Colonic mucosa (tissue), 4 donors: ENCODE measurements at regions not wholly inside any gene's neighbourhood (a gene's known extent, or its start where the extent isn't known, plus 50 kb on each side); places are given as distances from the start of the nearest gene placed in this dataset.

ENCODE experiments used
- DNase-seq: peaks from one replicate; pipeline ENCODE4 v3.0.0-alpha.2; 2020
- H3K27ac ChIP-seq: fragments of 200-600 bp; one replicate; pipeline ENCODE4 v1.8.0; 2021
- H3K27me3 ChIP-seq: fragments of 200-600 bp; one replicate; pipeline ENCODE4 v1.8.0; 2021
- H3K36me3 ChIP-seq: fragments of 200-600 bp; one replicate; pipeline ENCODE4 v1.8.0; 2021
- H3K4me1 ChIP-seq: fragments of 200-600 bp; one replicate; pipeline ENCODE4 v1.8.0; 2021; ENCODE audit warnings: mild to moderate bottlenecking
- H3K4me3 ChIP-seq: fragments of 200-600 bp; one replicate; pipeline ENCODE4 v1.8.0; 2021
- H3K9ac ChIP-seq, 2 donors: one replicate each; pipeline ENCODE4 v1.7.0; 2013; ENCODE audit warnings: control low read depth in 2 of 2, low read depth in 2 of 2, low read length in 2 of 2
- H3K9me3 ChIP-seq: fragments of 200-600 bp; one replicate; pipeline ENCODE4 v1.8.0; 2021
- CTCF ChIP-seq: fragments of 200-600 bp; IDR thresholded peaks from one replicate; pipeline ENCODE4 v1.8.0; 2022; ENCODE audit warnings: antibody characterized with exemption, mild to moderate bottlenecking
- intact Hi-C: fragments of 100-400 bp; cut with DNase I; formaldehyde crosslinking; loops from one replicate; pipeline ENCODE4 v1.14.1; 2022
- donor health status: healthy.
- donor health status: DM: no; HTN: no; CAD: no.
- donor health status: DM: no; HTN: no; CAD: no.

- H3K27ac ChIP-seq, result no peak overlapping the region
- TF ChIP-seq CTCF, result peak; percentile 90
- no peaks in the 10 kb centered on the region for H3K9me3 ChIP-seq
- no peaks in the 10 kb centered on the region for H3K4me1 ChIP-seq
- intact Hi-C loops, result loop anchor here (10.0 kb wide), 2 partner anchors 270 to 430 kb away; no protein-coding TSS in a partner anchor
- no peak overlapping the region for H3K9ac ChIP-seq
- no peaks in the 10 kb centered on the region for H3K36me3 ChIP-seq
- no peaks in the 10 kb centered on the region for H3K27me3 ChIP-seq
- DNase-seq, result peak; percentile 56
- H3K4me3 ChIP-seq, result no peak overlapping the region
These were observed 63.0 kb upstream of the TWIST2 start for GRCh38 chr2:238784671-238785527.

- H3K27ac ChIP-seq, result no peak overlapping the region
- no peak for DNase-seq
- intact Hi-C loops, result loop anchor here (10.0 kb wide), 2 partner anchors 271 to 431 kb away; no protein-coding TSS in a partner anchor
These were observed 62.4 kb upstream of the TWIST2 start for GRCh38 chr2:238785528-238785860.

GRCh38 chr2:238786379-238786778, 61.5 kb upstream of the TWIST2 start:
- Histone ChIP-seq H3K4me1 (no peaks in the 10 kb centered on the region), H3K27ac (no peak overlapping the region), H3K4me3 (no peak overlapping the region), H3K9ac (no peak overlapping the region), H3K27me3 (no peaks in the 10 kb centered on the region), H3K9me3 (no peaks in the 10 kb centered on the region), H3K36me3 (no peaks in the 10 kb centered on the region)
- intact Hi-C loops, result loop anchor here (10.0 kb wide), 2 partner anchors 272 to 432 kb away; no protein-coding TSS in a partner anchor
- no peak for DNase-seq
- TF ChIP-seq CTCF, result no peak

More at GRCh38 chr2:238785528-238785860, 62.4 kb upstream of the TWIST2 start:
- Histone ChIP-seq H3K4me3 (no peak overlapping the region), H3K9me3 (no peaks in the 10 kb centered on the region), H3K9ac (no peak overlapping the region), H3K36me3 (no peaks in the 10 kb centered on the region), H3K4me1 (no peaks in the 10 kb centered on the region), H3K27me3 (no peaks in the 10 kb centered on the region)
- TF ChIP-seq CTCF, result no peak

GRCh38 chr2:238786792-238787490, 60.9 kb upstream of the TWIST2 start:
- no peak for TF ChIP-seq CTCF
- H3K36me3 ChIP-seq, result no peaks in the 10 kb centered on the region
- no peak for DNase-seq
- no peak overlapping the region for H3K9ac ChIP-seq
- H3K9me3 ChIP-seq, result no peaks in the 10 kb centered on the region
- no peak overlapping the region for H3K4me3 ChIP-seq
- no peak overlapping the region for H3K27ac ChIP-seq
- no peaks in the 10 kb centered on the region for H3K4me1 ChIP-seq
- H3K27me3 ChIP-seq, result no peaks in the 10 kb centered on the region
- intact Hi-C loops, result loop anchor here (10.0 kb wide), 2 partner anchors 272 to 432 kb away; no protein-coding TSS in a partner anchor

GRCh38 chr2:238787501-238787900, 60.4 kb upstream of the TWIST2 start:
- H3K9me3 ChIP-seq, result no peaks in the 10 kb centered on the region
- H3K27me3 ChIP-seq, result no peaks in the 10 kb centered on the region
- H3K36me3 ChIP-seq, result no peaks in the 10 kb centered on the region
- H3K27ac ChIP-seq, result no peak overlapping the region
- no peak for DNase-seq
- H3K4me1 ChIP-seq, result no peaks in the 10 kb centered on the region
- no peak overlapping the region for H3K9ac ChIP-seq
- intact Hi-C loops, result loop anchor here (10.0 kb wide), 2 partner anchors 273 to 433 kb away; no protein-coding TSS in a partner anchor
- no peak for TF ChIP-seq CTCF
- H3K4me3 ChIP-seq, result no peak overlapping the region
